DMS53 treated with DMSO at 0.1 percent for 48 hours (cell line): ENCODE measurements at regions not wholly inside any gene's neighbourhood (a gene's known extent, or its start where the extent isn't known, plus 50 kb on each side); places are given as distances from the start of the nearest gene placed in this dataset.

Experiments
- DNase-seq: peaks from one replicate; lab custom pipeline; 2025; ENCODE audit not compliant: unreplicated experiment; lab: John Stamatoyannopoulos, UW

- DNase-seq, result no peak
These were observed 359.6 kb upstream of the NECTIN3 start for GRCh38 chr3:110711851-110712516.

DNA sequence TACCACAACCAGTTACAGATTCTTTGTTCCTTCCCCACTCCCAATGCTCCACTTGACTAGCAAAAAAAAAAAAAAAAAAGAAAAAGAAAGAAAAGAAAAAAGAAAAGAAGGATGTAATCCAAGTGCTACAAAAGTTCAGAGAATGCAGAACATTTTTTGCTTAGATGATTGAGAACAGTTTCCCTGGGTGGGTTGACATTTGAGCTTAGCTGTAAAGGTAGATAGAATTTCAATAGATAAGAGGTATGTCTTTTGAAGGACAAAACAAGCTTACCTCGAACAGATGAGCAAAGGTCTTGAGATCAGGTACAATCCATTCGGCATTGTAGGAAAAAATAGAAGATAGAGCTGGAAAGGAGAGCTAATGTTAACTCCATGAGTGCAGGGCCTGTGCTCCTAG, 344.6 kb upstream of the NECTIN3 start:
- DNase-seq, result no peak

- DNase-seq, result no peak
These were observed 340.5 kb upstream of the NECTIN3 start for GRCh38 chr3:110731148-110731547.

- DNase-seq, result no peak
These were observed 339.2 kb upstream of the NECTIN3 start for GRCh38 chr3:110732420-110732819.

DNA sequence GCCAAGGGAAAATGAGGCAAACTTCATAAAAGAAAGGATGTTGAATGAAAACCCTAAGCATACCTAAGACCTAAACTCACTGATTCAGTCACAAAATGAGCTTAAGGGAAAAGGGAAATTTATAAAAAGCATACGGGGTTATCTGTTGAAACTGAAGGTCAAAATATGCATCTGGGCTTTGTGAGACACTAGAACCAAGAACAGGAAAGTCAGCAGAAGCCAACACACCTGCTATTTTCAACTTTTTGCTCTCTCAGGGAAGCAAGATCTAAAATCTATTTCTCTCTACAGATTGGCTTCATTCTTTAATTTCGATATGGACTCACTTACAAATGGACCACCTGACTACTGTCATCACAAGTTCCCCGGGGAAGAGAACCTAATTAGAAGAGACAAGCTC, 338.6 kb upstream of the NECTIN3 start:
- no peak for DNase-seq

DNA sequence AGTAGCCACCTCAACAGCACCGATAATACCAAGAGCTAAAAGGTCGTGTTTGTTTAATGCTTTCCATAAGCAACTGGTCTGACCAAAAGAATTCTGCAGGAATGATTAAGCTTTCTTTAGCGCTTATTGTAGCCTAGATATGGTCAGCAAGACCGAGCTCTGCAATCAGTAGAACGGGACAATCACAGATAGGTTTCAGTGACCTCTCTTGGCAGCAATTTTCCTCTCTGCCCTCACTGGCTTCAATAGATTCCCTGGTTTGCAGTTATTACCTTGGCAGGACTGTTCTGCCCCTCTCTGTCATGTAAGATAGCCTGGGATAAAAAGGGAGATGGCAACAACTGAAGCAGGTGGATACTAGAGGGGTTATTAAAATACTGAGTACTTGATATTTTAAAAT, 337.1 kb upstream of the NECTIN3 start:
- no peak for DNase-seq

GRCh38 chr3:110736332-110736731, 335.3 kb upstream of the NECTIN3 start:
- no peak for DNase-seq

DNA sequence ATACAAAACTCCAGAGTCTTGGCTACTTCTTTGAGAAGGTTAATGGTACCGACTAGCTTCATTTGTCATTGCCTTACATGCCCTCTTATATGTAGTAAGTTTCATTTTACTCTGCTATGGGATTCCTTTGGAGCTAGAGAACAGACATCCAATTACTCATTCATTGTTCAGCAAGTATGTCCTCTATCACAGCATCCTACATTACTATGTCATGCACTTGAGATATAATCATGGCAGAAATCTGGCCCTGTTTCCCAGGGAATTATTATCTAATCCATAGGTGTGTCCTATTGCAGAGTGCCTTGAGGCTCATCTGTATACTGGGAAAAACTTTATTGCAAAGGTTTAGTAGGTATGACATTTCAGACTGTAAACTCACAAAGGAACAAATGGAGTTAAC, 333.1 kb upstream of the NECTIN3 start:
- no peak for DNase-seq

DNA sequence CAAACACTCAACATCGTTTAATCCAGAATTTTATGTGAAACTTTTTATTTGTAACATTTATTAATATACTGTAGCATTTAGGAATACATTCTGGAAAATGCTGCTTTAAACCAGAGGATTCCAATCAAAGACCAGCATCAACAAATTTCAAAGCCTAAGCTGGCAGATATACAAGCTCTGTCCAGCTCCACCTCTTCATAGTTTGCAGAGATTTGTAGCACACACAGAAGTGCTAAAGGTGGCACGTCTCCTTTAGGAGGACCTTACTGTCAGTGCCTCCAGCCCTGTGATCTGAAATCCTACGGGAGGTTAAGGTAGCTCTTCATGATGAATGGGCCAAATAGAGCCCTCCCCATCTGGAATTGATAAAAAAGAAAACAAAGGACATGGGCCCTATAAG, 329.7 kb upstream of the NECTIN3 start:
- no peak for DNase-seq

- peak; percentile 59 for DNase-seq
These were observed 328.4 kb upstream of the NECTIN3 start for GRCh38 chr3:110743202-110743601.

- no peak for DNase-seq
These were observed 327.6 kb upstream of the NECTIN3 start for GRCh38 chr3:110743984-110744383.

DNA sequence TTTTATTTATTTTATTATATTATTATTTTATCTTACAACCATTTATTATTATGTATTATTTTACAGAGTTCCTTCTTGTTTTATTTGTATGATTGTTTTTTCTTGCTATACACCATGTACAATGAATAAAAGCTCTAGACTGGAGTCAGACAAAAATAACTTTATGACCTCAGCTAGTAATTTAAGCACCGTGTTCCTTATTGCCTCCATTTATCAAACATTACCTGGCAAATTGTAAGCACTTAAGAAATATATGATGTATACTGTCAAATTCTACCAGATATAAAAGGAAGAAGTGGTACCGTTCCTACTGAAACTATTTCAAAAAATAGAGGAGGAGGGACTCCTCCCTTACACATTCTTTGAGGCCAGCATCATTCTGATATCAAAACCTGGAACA, 326.9 kb upstream of the NECTIN3 start:
- DNase-seq, result no peak

- no peak for DNase-seq
These were observed 322.6 kb upstream of the NECTIN3 start for GRCh38 chr3:110749006-110749405.

DNA sequence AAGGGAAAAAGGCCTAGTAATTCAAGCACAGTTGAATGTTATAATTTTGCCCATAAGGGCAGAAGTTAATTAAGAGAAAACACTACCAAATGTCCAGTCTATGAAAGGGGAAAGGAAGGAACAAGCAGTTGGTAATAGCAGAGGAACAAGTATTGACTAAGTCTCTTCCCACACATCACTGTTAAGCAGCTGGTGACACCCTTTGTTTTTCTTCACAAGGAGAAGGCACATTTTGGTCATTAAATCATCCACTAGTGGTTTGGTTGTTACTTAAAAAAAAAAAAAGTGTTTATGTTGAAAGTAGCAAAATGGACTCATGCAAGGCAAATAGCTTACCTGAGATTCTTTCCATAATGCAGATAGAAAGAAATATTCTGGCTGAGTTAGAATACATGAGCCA, 321.4 kb upstream of the NECTIN3 start:
- no peak for DNase-seq

GRCh38 chr3:110752307-110752706, 319.3 kb upstream of the NECTIN3 start:
- DNase-seq, result no peak

DNA sequence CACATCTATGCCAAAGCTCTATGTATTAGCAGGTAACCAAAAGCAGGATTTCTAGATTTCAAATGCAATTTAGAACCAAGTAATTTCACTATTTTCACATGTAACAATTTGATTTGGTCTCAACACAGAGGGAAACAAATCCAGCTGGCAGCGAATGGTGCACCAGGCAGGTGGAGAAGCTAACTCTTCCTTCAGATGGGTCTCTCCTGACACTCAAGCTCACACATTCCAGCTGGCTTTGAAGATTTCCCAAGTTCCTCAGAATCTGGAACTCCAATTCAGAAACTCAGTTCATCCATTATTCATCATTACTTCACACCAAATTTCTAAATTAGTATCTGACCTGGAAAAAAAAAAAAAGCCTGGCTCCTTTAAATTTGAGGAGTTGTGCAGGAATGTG, 318.1 kb upstream of the NECTIN3 start:
- DNase-seq, result no peak

DNA sequence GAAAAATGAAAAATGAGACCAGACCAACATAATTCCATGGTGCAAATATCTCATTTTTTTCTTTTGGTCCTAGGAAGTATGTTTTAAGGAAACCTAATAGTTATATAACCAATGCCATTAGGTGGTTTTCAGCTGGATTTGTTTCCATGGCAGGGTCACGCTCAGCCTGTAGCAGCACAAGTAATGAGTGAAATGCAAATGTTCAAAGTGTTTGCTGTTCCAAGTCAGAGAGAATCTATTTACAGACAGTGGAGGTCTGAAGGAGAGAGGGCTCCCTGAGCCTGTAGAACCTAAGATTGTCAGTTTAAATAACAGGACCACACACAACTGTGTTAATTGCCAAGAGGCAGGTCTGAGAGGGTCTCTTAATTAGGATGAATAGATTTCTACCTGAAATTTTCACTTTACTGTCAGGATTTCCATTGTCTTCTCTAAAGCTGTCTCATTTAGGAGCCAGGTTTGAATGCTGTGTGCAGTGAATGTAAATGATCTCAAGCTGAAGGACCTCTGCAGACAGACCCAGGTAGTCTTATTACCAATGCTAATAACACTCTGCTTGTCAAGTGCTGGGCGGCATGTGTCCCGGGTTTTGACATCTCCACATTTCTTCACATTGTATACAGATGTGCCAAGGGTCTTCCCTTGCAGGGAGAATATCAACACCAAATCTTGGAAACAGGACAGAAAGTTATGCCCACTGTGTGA, 317.3 kb upstream of the NECTIN3 start:
- peak; percentile 34 for DNase-seq

GRCh38 chr3:110755345-110755744, 316.3 kb upstream of the NECTIN3 start:
- no peak for DNase-seq

GRCh38 chr3:110756705-110757104, 314.9 kb upstream of the NECTIN3 start:
- DNase-seq, result no peak

GRCh38 chr3:110758208-110758607, 313.4 kb upstream of the NECTIN3 start:
- DNase-seq, result no peak

DNA sequence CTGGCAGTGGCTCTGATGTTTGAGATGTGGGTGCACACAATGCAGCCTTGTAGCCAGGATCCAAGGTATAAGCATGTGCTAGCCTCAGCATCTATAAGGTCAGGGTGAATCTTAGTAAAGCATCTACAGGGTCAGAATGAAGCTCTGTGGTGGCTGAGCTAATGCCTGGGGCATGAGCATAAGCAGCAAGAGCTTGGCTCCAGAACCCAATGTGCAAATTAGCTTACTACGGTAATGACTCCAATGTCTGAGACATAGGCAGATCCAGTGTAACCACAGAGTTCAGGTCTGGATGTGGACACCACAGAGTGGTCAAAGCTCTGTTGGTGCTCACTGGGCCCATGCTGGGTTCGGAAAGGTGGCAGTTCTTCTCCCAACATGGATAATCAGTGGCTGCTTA, 304.5 kb upstream of the NECTIN3 start:
- no peak for DNase-seq

GRCh38 chr3:110767838-110768237, 303.8 kb upstream of the NECTIN3 start:
- no peak for DNase-seq

DNA sequence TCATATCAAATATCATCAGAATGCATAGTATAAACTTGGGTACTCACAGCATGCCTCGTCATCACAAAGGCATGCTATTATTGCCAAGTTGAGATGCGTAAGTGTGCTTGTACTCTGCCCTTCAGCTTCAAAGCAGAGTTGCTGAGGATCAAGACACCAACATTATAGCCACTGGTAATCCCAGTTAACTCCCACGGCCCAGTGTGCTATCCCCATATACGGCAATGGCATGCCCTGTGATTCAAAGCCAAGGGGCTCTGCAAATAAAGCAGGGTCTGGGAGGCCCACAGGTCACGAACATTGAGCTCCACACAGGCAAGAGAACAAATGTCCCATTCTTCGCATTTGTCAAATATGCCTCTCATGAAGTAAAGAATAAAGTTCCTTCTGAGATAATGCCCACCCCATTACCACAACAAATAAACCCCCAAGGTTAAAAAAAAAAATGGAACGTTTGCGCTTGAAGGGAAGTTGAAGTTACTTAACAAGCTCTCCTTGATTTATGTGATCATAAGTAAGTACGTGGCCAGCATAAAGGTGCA, 298.1 kb upstream of the NECTIN3 start:
- DNase-seq, result no peak
